Stimulated activated naive B cell treated with anti-CD40 and anti-IgM and Interleukin-4, amounts not matched to agents 10 μg/mL and 1 μg/mL and 100 μg/mL, for 72 hours (primary cell): ENCODE measurements at regions not wholly inside any gene's neighbourhood (a gene's known extent, or its start where the extent isn't known, plus 50 kb on each side); places are given as distances from the start of the nearest gene placed in this dataset.

Experiments used
- ATAC-seq, 2 donors: fragments of 150-1000 bp; cut with Tn5 transposase; replicated peaks; 2 replicates each; pipeline ENCODE4 v1.10.0; 2021; ENCODE audit warnings: moderate library complexity in 1 of 2
- DNase-seq: peaks from one replicate; pipeline ENCODE4 v3.0.0; 2021
- H3K27ac Mint-ChIP-seq: one replicate; pipeline ENCODE4 v1.8.0; 2022; ENCODE audit warnings: mild to moderate bottlenecking, mixed read lengths
- H3K27me3 Mint-ChIP-seq, 2 donors: one replicate each; pipeline ENCODE4 v1.8.0; 2022; ENCODE audit warnings: mixed read lengths in 2 of 2
- H3K36me3 Mint-ChIP-seq, 2 donors: one replicate each; pipeline ENCODE4 v1.8.0; 2022; ENCODE audit warnings: mixed read lengths in 2 of 2, mild to moderate bottlenecking in 1 of 2
- H3K4me1 Mint-ChIP-seq, 2 donors: one replicate each; pipeline ENCODE4 v1.8.0; 2022; ENCODE audit warnings: mixed read lengths in 2 of 2, mild to moderate bottlenecking in 1 of 2
- H3K4me3 Mint-ChIP-seq, 2 donors: one replicate each; pipeline ENCODE4 v1.8.0; 2022; ENCODE audit warnings: mild to moderate bottlenecking in 2 of 2, mixed read lengths in 2 of 2, moderate library complexity in 1 of 2
- H3K9me3 Mint-ChIP-seq, 2 donors: one replicate each; pipeline ENCODE4 v1.8.0; 2022; ENCODE audit warnings: mixed read lengths in 2 of 2, mild to moderate bottlenecking in 1 of 2

GRCh38 chr18:60936101-60936500 lies 397.1 kb upstream of the CDH20 start:
- no peaks in the 10 kb centered on the region for H3K36me3 Mint-ChIP-seq
- no peak overlapping the region for H3K4me3 Mint-ChIP-seq
- peaks cover 0 to 3% of the 10 kb centered on the region in 2 donors for H3K9me3 Mint-ChIP-seq
- H3K27ac Mint-ChIP-seq, result no peak overlapping the region
- no peaks in the 10 kb centered on the region for H3K4me1 Mint-ChIP-seq
- DNase-seq, result no peak
- H3K27me3 Mint-ChIP-seq, result no peaks in the 10 kb centered on the region
- ATAC-seq, result no peak

GRCh38 chr18:60943297-60943696 lies 389.9 kb upstream of the CDH20 start:
- Mint-ChIP-seq H3K4me1 (no peaks in the 10 kb centered on the region), H3K27me3 (no peaks in the 10 kb centered on the region), H3K36me3 (no peaks in the 10 kb centered on the region), H3K4me3 (no peak overlapping the region), H3K9me3 (peaks cover 0 to 5% of the 10 kb centered on the region in 2 donors), H3K27ac (no peak overlapping the region)
- DNase-seq (no peak), ATAC-seq (no peak)

DNA sequence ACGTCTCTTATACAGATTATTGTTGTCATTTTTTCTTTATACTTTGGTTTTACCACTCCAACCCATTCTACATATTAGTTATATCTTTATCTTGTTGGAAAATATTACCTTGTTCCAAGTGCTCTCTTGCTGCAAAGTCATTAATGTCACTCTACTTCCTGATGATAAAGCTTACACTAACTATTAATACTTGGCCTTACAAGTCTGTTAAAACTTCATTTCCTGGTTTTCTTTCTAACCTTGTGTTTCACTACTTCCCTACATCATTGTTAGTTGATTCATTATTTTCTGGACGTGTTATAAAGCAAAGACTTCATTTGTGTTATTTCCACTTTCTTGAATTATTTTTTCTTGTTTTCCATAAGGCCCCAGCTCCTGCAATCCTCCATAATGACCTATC lies 382.6 kb upstream of the CDH20 start:
- DNase-seq, result no peak
- Mint-ChIP-seq H3K4me1 (no peaks in the 10 kb centered on the region), H3K4me3 (no peak overlapping the region), H3K27me3 (no peaks in the 10 kb centered on the region), H3K9me3 (peaks cover 0 to 2% of the 10 kb centered on the region in 2 donors), H3K36me3 (no peaks in the 10 kb centered on the region), H3K27ac (no peak overlapping the region)
- no peak for ATAC-seq

DNA sequence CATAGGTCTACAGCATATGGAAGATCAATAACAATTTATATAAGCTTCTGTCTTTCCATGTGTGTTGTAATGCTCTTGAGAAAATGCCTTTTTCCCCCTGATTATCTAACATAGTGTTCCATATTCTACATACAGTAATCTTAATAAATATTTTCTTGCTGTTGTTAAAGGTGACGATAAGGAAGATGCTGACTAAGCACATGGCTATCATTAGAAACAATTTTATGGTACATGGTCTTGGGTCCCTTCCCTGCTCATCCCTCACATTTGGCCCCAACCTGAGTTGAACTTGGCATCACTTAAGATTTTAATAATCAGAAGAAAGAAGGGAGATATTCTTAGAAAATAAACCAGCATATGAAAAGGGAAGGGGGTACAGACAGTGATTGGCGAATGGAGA lies 382.1 kb upstream of the CDH20 start:
- Mint-ChIP-seq H3K27me3 (no peaks in the 10 kb centered on the region), H3K4me3 (no peak overlapping the region), H3K9me3 (peaks cover 0 to 2% of the 10 kb centered on the region in 2 donors), H3K4me1 (no peaks in the 10 kb centered on the region), H3K27ac (no peak overlapping the region), H3K36me3 (no peaks in the 10 kb centered on the region)
- ATAC-seq (no peak), DNase-seq (no peak)

GRCh38 chr18:60962625-60963024 lies 370.6 kb upstream of the CDH20 start:
- H3K9me3 Mint-ChIP-seq, result no peaks in the 10 kb centered on the region
- no peak for DNase-seq
- H3K27ac Mint-ChIP-seq, result no peak overlapping the region
- H3K4me1 Mint-ChIP-seq, result no peaks in the 10 kb centered on the region
- no peak overlapping the region for H3K4me3 Mint-ChIP-seq
- no peaks in the 10 kb centered on the region for H3K36me3 Mint-ChIP-seq
- no peaks in the 10 kb centered on the region for H3K27me3 Mint-ChIP-seq
- ATAC-seq, result no peak

GRCh38 chr18:60965856-60966255 lies 367.4 kb upstream of the CDH20 start:
- H3K4me1 Mint-ChIP-seq, result no peaks in the 10 kb centered on the region
- H3K27ac Mint-ChIP-seq, result no peak overlapping the region
- no peak for DNase-seq
- peaks cover 0 to 2% of the 10 kb centered on the region in 2 donors for H3K9me3 Mint-ChIP-seq
- no peak for ATAC-seq
- no peak overlapping the region for H3K4me3 Mint-ChIP-seq
- no peaks in the 10 kb centered on the region for H3K36me3 Mint-ChIP-seq
- no peaks in the 10 kb centered on the region for H3K27me3 Mint-ChIP-seq

GRCh38 chr18:60966876-60967275 lies 366.4 kb upstream of the CDH20 start:
- ATAC-seq (no peak), DNase-seq (no peak)
- no peak overlapping the region for H3K27ac Mint-ChIP-seq
- no peaks in the 10 kb centered on the region for H3K27me3 Mint-ChIP-seq
- peaks cover 0 to 2% of the 10 kb centered on the region in 2 donors for H3K9me3 Mint-ChIP-seq
- H3K36me3 Mint-ChIP-seq, result no peaks in the 10 kb centered on the region
- no peak overlapping the region for H3K4me3 Mint-ChIP-seq
- H3K4me1 Mint-ChIP-seq, result no peaks in the 10 kb centered on the region

- no peak for ATAC-seq
- Mint-ChIP-seq H3K36me3 (no peaks in the 10 kb centered on the region), H3K9me3 (peaks cover 0 to 2% of the 10 kb centered on the region in 2 donors), H3K4me3 (no peak overlapping the region), H3K4me1 (no peaks in the 10 kb centered on the region), H3K27ac (no peak overlapping the region), H3K27me3 (no peaks in the 10 kb centered on the region)
- DNase-seq, result no peak
Observed at GRCh38 chr18:60975420-60975819, 357.8 kb upstream of the CDH20 start.

- DNase-seq, result no peak
- no peaks in the 10 kb centered on the region for H3K4me1 Mint-ChIP-seq
- H3K4me3 Mint-ChIP-seq, result no peak overlapping the region
- no peaks in the 10 kb centered on the region for H3K36me3 Mint-ChIP-seq
- no peak overlapping the region for H3K27ac Mint-ChIP-seq
- no peak for ATAC-seq
- no peaks in the 10 kb centered on the region for H3K9me3 Mint-ChIP-seq
- H3K27me3 Mint-ChIP-seq, result no peaks in the 10 kb centered on the region
Observed at GRCh38 chr18:60976976-60977375, 356.3 kb upstream of the CDH20 start.

GRCh38 chr18:60978338-60978737 lies 354.9 kb upstream of the CDH20 start:
- Mint-ChIP-seq H3K4me3 (no peak overlapping the region), H3K4me1 (no peaks in the 10 kb centered on the region), H3K27ac (no peak overlapping the region), H3K36me3 (no peaks in the 10 kb centered on the region), H3K27me3 (no peaks in the 10 kb centered on the region), H3K9me3 (no peaks in the 10 kb centered on the region)
- DNase-seq (no peak), ATAC-seq (no peak)

DNA sequence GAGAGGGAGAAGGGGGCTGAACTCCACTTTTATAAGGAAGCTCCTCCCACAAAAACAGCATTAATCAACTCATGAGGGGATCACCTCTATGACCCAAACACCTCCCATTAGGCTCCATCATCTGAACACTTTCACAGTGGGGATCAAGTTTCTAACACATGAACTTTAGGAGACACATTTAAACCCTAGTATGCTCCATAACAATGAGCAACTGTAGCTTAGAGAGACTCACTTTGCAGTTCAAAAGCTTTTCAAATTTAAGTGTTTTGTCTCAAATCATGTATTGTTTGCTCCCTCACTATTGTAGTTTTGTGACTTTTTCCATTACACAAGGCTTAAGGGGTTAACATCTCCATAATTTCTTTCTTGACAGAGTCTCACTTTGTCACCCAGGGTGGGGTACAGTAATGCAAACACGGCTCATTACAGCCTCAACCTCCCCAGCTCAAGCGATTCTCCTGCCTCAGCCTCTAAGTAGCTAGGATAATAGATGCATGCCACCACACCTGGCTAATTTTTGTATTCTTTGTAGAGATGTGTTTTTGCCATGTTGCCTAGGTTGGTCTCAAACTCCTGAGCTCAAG lies 352.7 kb upstream of the CDH20 start:
- no peak overlapping the region for H3K4me3 Mint-ChIP-seq
- H3K9me3 Mint-ChIP-seq, result no peaks in the 10 kb centered on the region
- no peak for ATAC-seq
- H3K36me3 Mint-ChIP-seq, result no peaks in the 10 kb centered on the region
- no peak overlapping the region for H3K27ac Mint-ChIP-seq
- H3K4me1 Mint-ChIP-seq, result no peaks in the 10 kb centered on the region
- DNase-seq, result no peak
- no peaks in the 10 kb centered on the region for H3K27me3 Mint-ChIP-seq

- ATAC-seq (no peak), DNase-seq (no peak)
- H3K9me3 Mint-ChIP-seq, result peaks cover 3% of the 10 kb centered on the region in 2 donors
- no peak overlapping the region for H3K27ac Mint-ChIP-seq
- H3K27me3 Mint-ChIP-seq, result no peaks in the 10 kb centered on the region
- no peaks in the 10 kb centered on the region for H3K4me1 Mint-ChIP-seq
- H3K4me3 Mint-ChIP-seq, result no peak overlapping the region
- no peaks in the 10 kb centered on the region for H3K36me3 Mint-ChIP-seq
Observed at GRCh38 chr18:60981682-60982328, 351.4 kb upstream of the CDH20 start.

DNA sequence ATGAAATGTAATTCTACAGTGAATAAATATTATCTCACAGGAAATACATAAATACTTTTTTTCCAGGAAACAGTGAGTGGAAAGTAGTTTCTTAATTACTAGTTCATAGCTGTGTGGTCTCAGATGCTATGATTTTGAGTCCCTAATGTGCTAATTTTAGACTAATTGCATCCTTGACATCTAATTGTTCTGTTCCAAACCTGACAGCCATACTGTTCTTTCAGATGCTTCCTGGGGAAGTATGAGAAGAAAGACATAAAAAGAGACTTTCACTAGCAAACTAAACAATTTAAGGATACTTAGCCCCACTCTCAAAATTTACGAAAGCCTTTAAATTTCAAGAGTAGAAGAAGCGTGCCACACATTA lies 350.9 kb upstream of the CDH20 start:
- ATAC-seq (no peak), DNase-seq (no peak)
- no peak overlapping the region for H3K27ac Mint-ChIP-seq
- no peak overlapping the region for H3K4me3 Mint-ChIP-seq
- H3K27me3 Mint-ChIP-seq, result no peaks in the 10 kb centered on the region
- no peaks in the 10 kb centered on the region for H3K4me1 Mint-ChIP-seq
- H3K36me3 Mint-ChIP-seq, result no peaks in the 10 kb centered on the region
- peaks cover 3% of the 10 kb centered on the region in 2 donors for H3K9me3 Mint-ChIP-seq

GRCh38 chr18:60982928-60983327 lies 350.3 kb upstream of the CDH20 start:
- Mint-ChIP-seq H3K9me3 (peaks cover 3% of the 10 kb centered on the region in 2 donors), H3K4me1 (no peaks in the 10 kb centered on the region), H3K36me3 (no peaks in the 10 kb centered on the region), H3K27ac (no peak overlapping the region), H3K27me3 (no peaks in the 10 kb centered on the region), H3K4me3 (no peak overlapping the region)
- no peak for ATAC-seq
- no peak for DNase-seq

DNA sequence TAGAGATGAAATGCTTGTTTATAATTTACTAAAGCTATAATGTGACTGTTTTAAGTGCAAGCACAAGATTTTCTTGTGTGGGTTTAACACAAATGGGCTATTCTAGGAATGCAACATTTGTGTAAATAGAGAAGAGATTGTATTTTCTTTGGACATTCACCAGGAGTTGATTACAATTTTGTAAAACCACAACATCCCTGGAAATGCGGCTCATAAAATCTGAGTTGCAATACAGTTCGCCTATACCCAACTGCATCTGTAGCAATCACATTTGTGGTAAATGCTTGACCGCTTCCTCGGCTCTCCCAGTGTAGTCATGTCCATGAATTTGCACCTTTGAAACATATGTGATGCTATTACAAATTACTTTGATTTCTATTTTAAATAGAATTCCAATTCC lies 348.7 kb upstream of the CDH20 start:
- Mint-ChIP-seq H3K4me1 (no peaks in the 10 kb centered on the region), H3K4me3 (no peak overlapping the region), H3K9me3 (peaks cover 3% of the 10 kb centered on the region in 2 donors), H3K27ac (no peak overlapping the region), H3K27me3 (no peaks in the 10 kb centered on the region), H3K36me3 (no peaks in the 10 kb centered on the region)
- DNase-seq, result no peak
- ATAC-seq, result no peak

- H3K27me3 Mint-ChIP-seq, result no peaks in the 10 kb centered on the region
- no peaks in the 10 kb centered on the region for H3K36me3 Mint-ChIP-seq
- H3K4me3 Mint-ChIP-seq, result no peak overlapping the region
- no peak for DNase-seq
- H3K4me1 Mint-ChIP-seq, result no peaks in the 10 kb centered on the region
- H3K27ac Mint-ChIP-seq, result no peak overlapping the region
- peaks cover 3 to 5% of the 10 kb centered on the region in 2 donors for H3K9me3 Mint-ChIP-seq
- no peak for ATAC-seq
Observed at GRCh38 chr18:60987963-60988362, 345.3 kb upstream of the CDH20 start.
